ENCODE measurements at regions not wholly inside any gene's neighbourhood (a gene's known extent, or its start where the extent isn't known, plus 50 kb on each side); places are given as distances from the start of the nearest gene placed in this dataset.

- DNase-seq (ENCODE audit: low spot score), result no peak
Measured at GRCh38 chr12:92535961-92536360, 166.8 kb upstream of the PLEKHG7 start.

- DNase-seq (ENCODE audit: low spot score), result no peak
Measured at GRCh38 chr12:92533280-92533890, 169.4 kb upstream of the PLEKHG7 start.

- no peak for DNase-seq (ENCODE audit: low spot score)
Measured at GRCh38 chr12:92530706-92531105, 172.1 kb upstream of the PLEKHG7 start.

GRCh38 chr12:92529944-92530343 lies 172.8 kb upstream of the PLEKHG7 start:
- no peak for DNase-seq (ENCODE audit: low spot score)

GRCh38 chr12:92528586-92528985 lies 174.2 kb upstream of the PLEKHG7 start:
- DNase-seq (ENCODE audit: low spot score), result no peak

- DNase-seq (ENCODE audit: low spot score), result no peak
Measured at GRCh38 chr12:92528097-92528496, 174.7 kb upstream of the PLEKHG7 start.

- DNase-seq (ENCODE audit: low spot score), result no peak
Measured at GRCh38 chr12:92524489-92524888, 178.3 kb upstream of the PLEKHG7 start.

GRCh38 chr12:92520511-92520910 lies 182.3 kb upstream of the PLEKHG7 start:
- no peak for DNase-seq (ENCODE audit: low spot score)

- no peak for DNase-seq (ENCODE audit: low spot score)
Measured at GRCh38 chr12:92519284-92519683, 183.5 kb upstream of the PLEKHG7 start.

GRCh38 chr12:92518071-92518470 lies 184.7 kb upstream of the PLEKHG7 start:
- DNase-seq (ENCODE audit: low spot score), result no peak

GRCh38 chr12:92516277-92516600 lies 186.6 kb upstream of the PLEKHG7 start:
- DNase-seq (ENCODE audit: low spot score), result no peak

- no peak for DNase-seq (ENCODE audit: low spot score)
Measured at GRCh38 chr12:92513231-92513730, 189.5 kb upstream of the PLEKHG7 start.

- DNase-seq (ENCODE audit: low spot score), result no peak
Measured at GRCh38 chr12:92511786-92512185, 191.0 kb upstream of the PLEKHG7 start.

GRCh38 chr12:92509156-92509738 lies 193.5 kb upstream of the PLEKHG7 start:
- no peak for DNase-seq (ENCODE audit: low spot score)

- DNase-seq (ENCODE audit: low spot score), result no peak
Measured at GRCh38 chr12:92506891-92507290, 195.9 kb upstream of the PLEKHG7 start.

GRCh38 chr12:92506460-92506859 lies 196.3 kb upstream of the PLEKHG7 start:
- peak; percentile 57 for DNase-seq (ENCODE audit: low spot score)

GRCh38 chr12:92505254-92506231 lies 197.2 kb upstream of the PLEKHG7 start:
- peak; percentile 64 for DNase-seq (ENCODE audit: low spot score)

GRCh38 chr12:92504594-92504981 lies 198.2 kb upstream of the PLEKHG7 start:
- no peak for DNase-seq (ENCODE audit: low spot score)

- DNase-seq (ENCODE audit: low spot score), result no peak
Measured at GRCh38 chr12:92503971-92504593, 198.7 kb upstream of the PLEKHG7 start.

- DNase-seq (ENCODE audit: low spot score), result no peak
Measured at GRCh38 chr12:92503029-92503931, 199.5 kb upstream of the PLEKHG7 start.

- DNase-seq (ENCODE audit: low spot score), result no peak
Measured at GRCh38 chr12:92502417-92503028, 200.3 kb upstream of the PLEKHG7 start.

Data from COLO829 (cell line).